H1 (cell line): ENCODE measurements at regions not wholly inside any gene's neighbourhood (a gene's known extent, or its start where the extent isn't known, plus 50 kb on each side); places are given as distances from the start of the nearest gene placed in this dataset.

Source experiments
- CTCF ChIA-PET: fragments of 300-600 bp; sonication (Branson Sonifier 250); formaldehyde crosslinking; loops from one replicate; lab custom pipeline; 2021; ENCODE audit not compliant: partially characterized antibody; lab: Charles Lee
- POLR2A ChIA-PET: fragments of 300-600 bp; sonication (Branson Sonifier 250); formaldehyde crosslinking; loops from one replicate; lab custom pipeline; 2021; ENCODE audit warnings: inconsistent platforms; ENCODE audit not compliant: partially characterized antibody; lab: Charles Lee
- DNase-seq, 2 experiments: peaks; one replicate each; pipeline versions ENCODE4 v3.0.0 to v3.0.0-alpha.2; 2010 to 2022; ENCODE audit warnings: low spot score in 2 of 2, low read depth in 1 of 2, mixed read lengths in 1 of 2
- FAIRE-seq: peaks from 2 replicates; lab custom pipeline; 2011; peaks lifted over from hg19 to GRCh38; lab: Jason Lieb, UNC
- H2AFZ ChIP-seq: 2 replicates; pipeline ENCODE4 v1.8.1; 2012; ENCODE audit warnings: low read length, inconsistent platforms
- H2AK5ac ChIP-seq: 2 replicates; pipeline ENCODE4 v1.6.1; 2013; ENCODE audit warnings: low read depth, low read length
- H2BK120ac ChIP-seq: replicated peaks from 2 replicates; pipeline ENCODE3; 2013; ENCODE audit warnings: low read depth, low read length, inconsistent platforms
- H2BK12ac ChIP-seq: 2 replicates; pipeline ENCODE4 v1.6.1; 2013; ENCODE audit warnings: low read depth, low read length
- H2BK15ac ChIP-seq: 2 replicates; pipeline ENCODE4 v1.6.1; 2013; ENCODE audit warnings: low read length
- H2BK20ac ChIP-seq: 2 replicates; pipeline ENCODE4 v1.6.1; 2013; ENCODE audit warnings: low read length
- H2BK5ac ChIP-seq: 2 replicates; pipeline ENCODE4 v1.6.1; 2013; ENCODE audit warnings: low read depth, low read length
- H3K14ac ChIP-seq: 2 replicates; pipeline ENCODE4 v1.6.1; 2013; ENCODE audit warnings: inconsistent platforms; ENCODE audit not compliant: insufficient read length
- H3K18ac ChIP-seq: 2 replicates; pipeline ENCODE4 v1.6.1; 2013; ENCODE audit warnings: low read length; ENCODE audit errors: extremely low read depth
- H3K23ac ChIP-seq: 2 replicates; pipeline ENCODE4 v1.6.1; 2013; ENCODE audit warnings: inconsistent platforms; ENCODE audit not compliant: insufficient read length
- H3K23me2 ChIP-seq: 2 replicates; pipeline ENCODE4 v1.6.1; 2013; ENCODE audit warnings: low read depth, low read length
- H3K27ac ChIP-seq: 2 replicates; pipeline ENCODE4 v1.6.1; 2011; ENCODE audit warnings: low read depth, low read length, inconsistent platforms
- H3K27me3 ChIP-seq, 4 experiments: replicated peaks in 1 of 4; 1 replicate in 1 of 4; 2 replicates in 3 of 4; pipeline versions ENCODE4 v1.6.1 to v1.8.1; 2011 to 2013; ENCODE audit warnings: low read length in 3 of 4, mild to moderate bottlenecking in 3 of 4, inconsistent platforms in 2 of 4, mixed read lengths in 2 of 4, moderate library complexity in 1 of 4; ENCODE audit not compliant: control insufficient read depth in 3 of 4, insufficient read depth in 3 of 4; ENCODE audit errors: extremely low read depth in 1 of 4
- H3K36me3 ChIP-seq, 4 experiments: 2 replicates each; pipeline versions ENCODE4 v1.6.1 to v1.8.1; 2011 to 2013; ENCODE audit warnings: mild to moderate bottlenecking in 4 of 4, low read length in 3 of 4, moderate library complexity in 2 of 4, control low read depth in 1 of 4, inconsistent platforms in 1 of 4; ENCODE audit not compliant: insufficient read depth in 4 of 4, control insufficient read depth in 2 of 4
- H3K4ac ChIP-seq: replicated peaks from 2 replicates; pipeline ENCODE3; 2013; ENCODE audit warnings: low read length, low read depth, mixed read lengths, inconsistent platforms; ENCODE audit not compliant: insufficient read length
- H3K4me1 ChIP-seq, 4 experiments: replicated peaks in 1 of 4; 1 replicate in 1 of 4; 2 replicates in 3 of 4; pipeline versions ENCODE4 v1.6.1 to v1.8.1; 2011 to 2013; ENCODE audit warnings: low read length in 3 of 4, inconsistent platforms in 2 of 4, mixed read lengths in 1 of 4; ENCODE audit not compliant: insufficient read depth in 4 of 4, control insufficient read depth in 3 of 4
- H3K4me2 ChIP-seq, 2 experiments: 2 replicates each; pipeline versions ENCODE4 v1.6.1 to v1.8.1; 2011 to 2013; ENCODE audit warnings: low read depth in 2 of 2, low read length in 2 of 2, control low read depth in 1 of 2, inconsistent platforms in 1 of 2, mild to moderate bottlenecking in 1 of 2; ENCODE audit not compliant: insufficient read depth in 1 of 2
- H3K4me3 ChIP-seq, 4 experiments: fragments of 200-600, 300-600 bp in 1 of 4; sonication (generic), shearing (Covaris generic), sonication (Bioruptor Twin) in 1 of 4; 2 replicates each; pipeline versions ENCODE4 v1.5.1 to v1.8.1; 2011 to 2016; ENCODE audit warnings: low read length in 4 of 4, low read depth in 3 of 4, control low read depth in 2 of 4, inconsistent platforms in 2 of 4, mild to moderate bottlenecking in 2 of 4, mixed read lengths in 1 of 4, moderate library complexity in 1 of 4; ENCODE audit not compliant: insufficient read depth in 2 of 4; ENCODE audit errors: extremely low read depth in 1 of 4
- H3K56ac ChIP-seq: replicated peaks from 2 replicates; pipeline ENCODE3; 2013; ENCODE audit warnings: low read depth, mild to moderate bottlenecking, mixed read lengths, low read length, inconsistent platforms; ENCODE audit not compliant: insufficient read length
- H3K79me1 ChIP-seq: 2 replicates; pipeline ENCODE4 v1.6.1; 2013; ENCODE audit warnings: low read depth, low read length, control low read depth
- H3K79me2 ChIP-seq, 2 experiments: 2 replicates each; pipeline versions ENCODE4 v1.6.1 to v1.8.1; 2012 to 2013; ENCODE audit warnings: low read length in 2 of 2, mild to moderate bottlenecking in 2 of 2, inconsistent platforms in 1 of 2; ENCODE audit not compliant: insufficient read depth in 2 of 2, control insufficient read depth in 1 of 2
- H3K9ac ChIP-seq, 4 experiments: replicated peaks in 1 of 4; 1 replicate in 1 of 4; 2 replicates in 3 of 4; pipeline versions ENCODE4 v1.6.1 to v1.8.1; 2011 to 2013; ENCODE audit warnings: low read depth in 3 of 4, low read length in 3 of 4, control low read depth in 2 of 4, mild to moderate bottlenecking in 2 of 4, moderate library complexity in 2 of 4, inconsistent platforms in 1 of 4; ENCODE audit errors: extremely low read depth in 1 of 4
- H3K9me3 ChIP-seq, 2 experiments: 2 replicates each; pipeline versions ENCODE4 v1.6.1 to v1.8.1; 2012 to 2013; ENCODE audit warnings: mild to moderate bottlenecking in 2 of 2, moderate library complexity in 2 of 2, control low read depth in 1 of 2, inconsistent platforms in 1 of 2, low read depth in 1 of 2, low read length in 1 of 2, mixed read lengths in 1 of 2; ENCODE audit not compliant: insufficient read depth in 2 of 2
- H4K20me1 ChIP-seq, 2 experiments: replicated peaks in 1 of 2; 2 replicates each; pipeline versions ENCODE3 to v1.8.1; 2011 to 2013; ENCODE audit warnings: inconsistent platforms in 2 of 2, low read length in 2 of 2, mild to moderate bottlenecking in 1 of 2; ENCODE audit not compliant: insufficient read depth in 2 of 2, control insufficient read depth in 1 of 2
- H4K5ac ChIP-seq: 2 replicates; pipeline ENCODE4 v1.6.1; 2013; ENCODE audit warnings: low read length, low read depth, mixed read lengths, inconsistent platforms; ENCODE audit not compliant: insufficient read length
- H4K8ac ChIP-seq: 2 replicates; pipeline ENCODE4 v1.8.0; 2013; ENCODE audit warnings: mild to moderate bottlenecking, moderate library complexity, low read length, inconsistent platforms; ENCODE audit not compliant: insufficient read depth; ENCODE audit errors: extremely low read depth
- H4K91ac ChIP-seq: replicated peaks from 2 replicates; pipeline ENCODE3; 2013; ENCODE audit warnings: low read length, mixed read lengths, inconsistent platforms; ENCODE audit not compliant: insufficient read length
- BACH1 ChIP-seq: IDR thresholded peaks from 2 replicates; pipeline ENCODE4 v1.6.1; 2012; ENCODE audit warnings: low read length, improper control_type of control experiment
- CEBPB ChIP-seq: IDR thresholded peaks from 2 replicates; pipeline ENCODE4 v1.6.1; 2012; ENCODE audit warnings: low read depth, low read length
- RNF2 ChIP-seq: fragments of 200-900, 300-1000 bp; sonication (generic); IDR thresholded peaks from 2 replicates; pipeline ENCODE4 v1.7.1; 2016; ENCODE audit warnings: borderline replicate concordance, low read depth, mild to moderate bottlenecking, antibody characterized with exemption, low read length; ENCODE audit not compliant: poor library complexity, severe bottlenecking; ENCODE audit errors: missing control alignments
- SIX5 ChIP-seq: IDR thresholded peaks from 2 replicates; pipeline ENCODE4 v1.6.1; 2011; ENCODE audit warnings: mild to moderate bottlenecking, low read depth, low read length
- SP1 ChIP-seq: IDR thresholded peaks from 2 replicates; pipeline ENCODE4 v1.6.1; 2011; ENCODE audit warnings: low read depth, low read length
- WGBS, 2 experiments: shearing (Covaris generic) in 1 of 2; methylation state at CpG; one replicate each; pipeline versions ENCODE4 v1.1.6 to v1.1.7; 2013 to 2015; ENCODE audit warnings: low lambda C conversion rate in 2 of 2, mixed read lengths in 2 of 2, inconsistent platforms in 1 of 2, low coverage in 1 of 2, missing lambda C conversion rate in 1 of 2; ENCODE audit not compliant: insufficient replicate concordance in 2 of 2, insufficient coverage in 1 of 2, insufficient read length in 1 of 2; ENCODE audit errors: extremely low coverage in 1 of 2, missing lambda C conversion rate in 1 of 2; 5-methylcytosine and 5-hydroxymethylcytosine counted together

DNA sequence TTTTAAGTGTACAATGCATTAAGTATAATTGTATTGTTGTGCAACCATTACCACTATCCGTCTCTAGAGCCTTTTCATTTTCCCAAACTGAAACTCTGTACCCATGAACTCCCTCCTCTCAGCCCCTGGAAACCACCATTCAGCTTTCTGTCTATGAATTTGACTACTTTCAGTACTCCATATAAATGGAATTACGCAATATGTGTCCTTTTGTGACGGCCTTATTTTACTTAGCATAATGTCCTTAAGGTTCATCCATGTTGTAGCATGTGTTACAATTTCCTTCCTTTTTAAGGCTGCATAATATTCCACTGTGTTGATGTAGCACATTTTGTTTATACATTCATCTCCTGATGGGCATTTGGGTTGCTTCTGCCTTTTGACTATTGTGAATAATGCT, 143.6 kb upstream of the KCNG1 start:
- no peak overlapping the region for H3K23ac ChIP-seq
- no peak overlapping the region for H4K5ac ChIP-seq
- 90% methylated on average over 3 of the region's 3 CpGs; no CpG with 5 or more reads in 1 of the 2 experiments for WGBS, 2 experiments
- no peaks in the 10 kb centered on the region for H3K36me3 ChIP-seq
- no peak overlapping the region for H2BK20ac ChIP-seq
- FAIRE-seq (no peak), DNase-seq (no peak)
- no peak overlapping the region for H2AK5ac ChIP-seq
- H3K56ac ChIP-seq, result no peak overlapping the region
- H3K4me1 ChIP-seq, result no peaks in the 10 kb centered on the region
- H3K79me2 ChIP-seq, result no peaks in the 10 kb centered on the region
- H2BK12ac ChIP-seq, result no peak overlapping the region
- no peaks in the 10 kb centered on the region for H3K23me2 ChIP-seq
- H4K20me1 ChIP-seq, result no peaks in the 10 kb centered on the region
- H3K18ac ChIP-seq, result no peak overlapping the region
- no peak overlapping the region for H2BK120ac ChIP-seq
- H3K4me2 ChIP-seq, result no peak overlapping the region
- no peaks in the 10 kb centered on the region for H3K9me3 ChIP-seq
- no peak overlapping the region for H3K14ac ChIP-seq
- CTCF ChIA-PET, result no interaction called here
- H2BK15ac ChIP-seq, result no peak overlapping the region
- no peak for TF ChIP-seq RNF2
- peak; percentile 57; the same call in 1 of the 2 replicates for TF ChIP-seq CEBPB
- TF ChIP-seq SIX5, result no peak
- no peak for TF ChIP-seq BACH1
- TF ChIP-seq SP1, result no peak
- no peak overlapping the region for H4K8ac ChIP-seq
- H3K9ac ChIP-seq, result no peak overlapping the region
- no peak overlapping the region for H4K91ac ChIP-seq
- H3K4me3 ChIP-seq, result no peak overlapping the region
- POLR2A ChIA-PET, result no interaction called here
- H2AFZ ChIP-seq, result no peak overlapping the region
- H2BK5ac ChIP-seq, result no peak overlapping the region
- no peak overlapping the region for H3K4ac ChIP-seq
- no peak overlapping the region for H3K27ac ChIP-seq
- no peaks in the 10 kb centered on the region for H3K79me1 ChIP-seq
- H3K27me3 ChIP-seq, result no peaks in the 10 kb centered on the region
